OCI-LY1 (cell line): ENCODE measurements at regions not wholly inside any gene's neighbourhood (a gene's known extent, or its start where the extent isn't known, plus 50 kb on each side); places are given as distances from the start of the nearest gene placed in this dataset.

Experiments used
- CTCF ChIP-seq: fragments of 200-600 bp; sonication (generic), shearing (Covaris generic); IDR thresholded peaks from 2 replicates; pipeline ENCODE4 v1.5.1; 2017; ENCODE audit warnings: mild to moderate bottlenecking, antibody characterized with exemption, low read length, moderate library complexity, mixed read lengths
- EZH2 ChIP-seq: fragments of 200-600 bp; sonication (generic), shearing (Covaris generic); IDR thresholded peaks from 2 replicates; pipeline ENCODE4 v1.8.0; 2017; ENCODE audit warnings: borderline replicate concordance, mixed run types, mild to moderate bottlenecking, antibody characterized with exemption, low read length, moderate library complexity, mixed read lengths

- TF ChIP-seq EZH2 (no peak), CTCF (no peak)
These were observed 239.0 kb downstream of the ZNF621 start for GRCh38 chr3:40763807-40764206.
